AG09319 (cell line): ENCODE measurements at regions not wholly inside any gene's neighbourhood (a gene's known extent, or its start where the extent isn't known, plus 50 kb on each side); places are given as distances from the start of the nearest gene placed in this dataset.

Experiments used
- DNase-seq: peaks from one replicate; pipeline ENCODE4 v3.0.0-alpha.2; 2010; ENCODE audit warnings: low read depth; ENCODE audit errors: extremely low read depth
- TF ChIP-seq, protein P1 (sequence below): IDR thresholded peaks from 2 replicates; pipeline ENCODE4 v1.5.1; 2011; ENCODE audit warnings: low read depth, mild to moderate bottlenecking, inconsistent platforms, low read length, moderate library complexity

DNA sequence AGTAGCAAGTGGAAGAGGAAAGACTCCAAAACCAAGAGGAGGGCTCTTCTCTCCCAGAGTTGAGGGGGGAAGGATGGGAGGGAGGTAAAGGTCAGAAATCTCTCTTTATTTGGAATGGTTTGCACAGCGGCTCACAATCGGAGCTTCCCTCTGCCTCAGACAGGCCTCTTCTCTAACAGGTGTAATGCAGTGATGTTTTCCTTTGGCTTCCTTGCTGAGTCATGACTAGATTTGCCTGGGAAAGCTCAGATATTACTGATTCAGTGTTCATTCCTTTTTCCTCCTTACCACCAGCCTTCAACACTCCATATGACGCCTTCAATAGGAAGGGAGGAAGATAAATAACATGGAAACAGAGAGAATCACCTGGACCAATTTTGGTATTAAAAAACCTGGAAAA lies 136.6 kb downstream of the RNF152 start:
- TF ChIP-seq, protein P1, sequence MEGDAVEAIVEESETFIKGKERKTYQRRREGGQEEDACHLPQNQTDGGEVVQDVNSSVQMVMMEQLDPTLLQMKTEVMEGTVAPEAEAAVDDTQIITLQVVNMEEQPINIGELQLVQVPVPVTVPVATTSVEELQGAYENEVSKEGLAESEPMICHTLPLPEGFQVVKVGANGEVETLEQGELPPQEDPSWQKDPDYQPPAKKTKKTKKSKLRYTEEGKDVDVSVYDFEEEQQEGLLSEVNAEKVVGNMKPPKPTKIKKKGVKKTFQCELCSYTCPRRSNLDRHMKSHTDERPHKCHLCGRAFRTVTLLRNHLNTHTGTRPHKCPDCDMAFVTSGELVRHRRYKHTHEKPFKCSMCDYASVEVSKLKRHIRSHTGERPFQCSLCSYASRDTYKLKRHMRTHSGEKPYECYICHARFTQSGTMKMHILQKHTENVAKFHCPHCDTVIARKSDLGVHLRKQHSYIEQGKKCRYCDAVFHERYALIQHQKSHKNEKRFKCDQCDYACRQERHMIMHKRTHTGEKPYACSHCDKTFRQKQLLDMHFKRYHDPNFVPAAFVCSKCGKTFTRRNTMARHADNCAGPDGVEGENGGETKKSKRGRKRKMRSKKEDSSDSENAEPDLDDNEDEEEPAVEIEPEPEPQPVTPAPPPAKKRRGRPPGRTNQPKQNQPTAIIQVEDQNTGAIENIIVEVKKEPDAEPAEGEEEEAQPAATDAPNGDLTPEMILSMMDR: no peak
- DNase-seq: no peak

DNA sequence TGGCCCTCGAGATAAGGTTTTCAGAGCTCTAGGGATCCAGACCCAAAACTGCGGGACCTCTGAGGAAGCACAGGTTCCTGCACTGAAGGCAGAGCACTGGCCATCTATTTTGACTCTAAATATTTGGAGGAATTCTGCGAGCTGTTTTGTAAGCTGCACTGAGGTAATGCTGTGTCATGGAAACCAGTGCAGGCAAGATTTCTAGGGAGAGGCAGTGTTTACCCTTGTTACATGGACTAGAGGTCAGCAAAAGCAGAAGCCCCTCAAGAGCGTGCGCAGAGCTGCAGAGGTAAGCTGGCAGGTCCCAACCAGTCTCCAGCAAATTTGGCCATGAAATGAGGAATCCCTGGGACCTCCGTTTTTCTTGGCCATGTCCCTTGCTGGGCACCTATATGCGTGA lies 137.3 kb downstream of the RNF152 start:
- TF ChIP-seq, protein P1: no peak
- no peak for DNase-seq

DNA sequence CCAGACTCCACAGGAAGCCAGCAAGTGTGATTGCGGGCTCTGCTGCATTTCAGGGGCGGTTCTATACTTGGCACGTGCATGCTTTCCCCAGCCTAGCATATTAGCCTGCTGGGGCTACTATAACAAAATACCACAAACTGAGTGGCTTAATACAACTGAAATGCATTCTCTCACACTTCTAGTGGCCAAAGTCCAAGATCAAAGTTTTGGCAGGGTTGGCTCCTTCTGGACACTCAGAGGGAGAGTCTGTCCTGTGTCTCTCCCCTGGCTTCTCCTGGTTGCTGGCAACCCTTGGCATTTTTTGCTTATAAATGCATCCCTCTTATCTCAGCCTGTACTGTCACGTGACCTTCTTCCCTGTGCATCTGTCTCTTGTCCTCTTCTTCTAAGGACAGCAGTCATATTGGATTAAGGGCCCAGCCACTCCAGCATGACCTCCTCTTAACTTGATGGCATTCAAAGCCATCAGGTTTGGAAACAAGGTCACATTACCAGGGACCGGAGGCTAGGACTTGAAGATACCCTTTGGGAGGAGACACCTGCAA lies 138.7 kb downstream of the RNF152 start:
- TF ChIP-seq, protein P1: no peak
- no peak for DNase-seq

DNA sequence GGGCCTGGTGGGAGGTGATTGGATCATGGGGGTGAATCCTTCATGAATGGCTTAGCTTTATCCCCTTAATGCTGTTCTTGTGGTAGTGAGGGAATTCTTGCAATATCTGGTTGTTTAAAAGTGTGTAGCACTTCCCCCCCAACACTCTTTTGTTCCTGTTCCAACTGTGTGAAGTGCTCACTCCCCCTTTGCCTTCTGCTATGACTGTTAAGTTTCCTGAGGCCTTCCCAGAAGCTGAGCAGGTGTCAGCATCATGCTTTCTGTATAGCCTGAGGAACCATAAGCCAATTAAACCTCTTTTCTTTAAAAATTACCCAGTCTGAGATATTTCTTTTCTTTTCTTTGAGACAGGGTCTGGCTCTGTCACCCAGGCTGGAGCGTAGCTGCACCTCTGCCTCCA lies 139.4 kb downstream of the RNF152 start:
- TF ChIP-seq, protein P1: no peak

DNA sequence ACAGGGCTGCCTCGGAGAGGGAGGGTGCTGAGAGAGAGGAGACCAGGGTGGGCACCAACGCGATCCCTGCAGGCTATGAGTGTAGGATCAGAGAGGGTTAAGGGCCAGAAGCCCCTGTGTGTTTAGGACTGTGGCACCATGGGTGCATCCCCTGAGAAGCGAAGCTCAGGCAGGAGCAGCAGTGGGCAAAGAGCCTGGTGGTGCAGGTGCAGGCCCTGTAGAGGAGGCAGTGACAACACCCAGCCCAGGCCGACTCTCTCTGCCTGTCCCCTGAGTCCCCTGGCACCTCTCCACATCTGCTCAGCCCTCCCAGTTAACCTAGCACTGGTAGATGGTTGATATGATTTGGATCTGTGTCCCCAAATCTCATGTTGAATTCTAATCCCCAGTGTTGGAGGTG lies 139.8 kb downstream of the RNF152 start:
- DNase-seq: no peak

More for the DNA sequence above, 139.4 kb downstream of the RNF152 start:
- no peak for DNase-seq

DNA sequence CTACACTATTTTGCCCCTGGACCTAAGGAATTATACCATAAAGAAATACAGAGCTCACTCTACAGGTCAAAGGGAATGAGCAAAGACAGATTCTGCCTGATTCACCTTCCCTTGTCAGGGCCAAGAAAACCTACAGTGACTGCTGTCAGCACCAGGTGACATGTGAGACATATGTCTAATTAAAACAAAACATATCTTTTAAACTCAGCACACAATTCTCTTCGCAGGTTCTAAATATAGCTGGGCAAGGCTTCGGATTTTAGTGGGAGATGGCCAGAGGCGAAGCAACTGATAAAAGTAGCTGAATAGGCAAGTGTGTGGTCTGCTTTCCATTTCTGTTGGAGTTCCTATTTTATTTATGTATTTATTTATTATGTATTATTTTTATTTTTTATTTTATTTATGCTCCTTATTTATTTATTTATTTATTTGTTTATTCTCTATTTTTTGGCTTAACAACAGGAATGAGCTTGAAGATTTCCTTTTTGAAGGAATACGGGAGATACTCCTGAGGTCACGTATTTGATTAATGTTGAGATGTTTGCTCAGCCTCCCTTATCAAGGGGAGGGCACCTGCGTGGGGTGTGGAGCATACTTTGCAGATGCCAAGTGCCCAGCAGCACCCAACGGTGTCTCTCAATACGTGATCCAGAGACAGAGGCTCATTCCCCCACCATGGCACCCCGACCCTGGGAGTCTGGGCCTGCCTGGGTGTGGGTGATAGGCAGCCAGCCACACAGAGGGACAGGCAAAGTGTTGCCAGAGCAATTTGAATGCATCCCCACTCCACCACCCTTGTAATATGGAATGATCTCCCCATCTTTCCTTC lies 141.8 kb downstream of the RNF152 start:
- no peak for DNase-seq
- TF ChIP-seq, protein P1: no peak

More for the DNA sequence above, 139.8 kb downstream of the RNF152 start:
- TF ChIP-seq, protein P1: no peak

DNA sequence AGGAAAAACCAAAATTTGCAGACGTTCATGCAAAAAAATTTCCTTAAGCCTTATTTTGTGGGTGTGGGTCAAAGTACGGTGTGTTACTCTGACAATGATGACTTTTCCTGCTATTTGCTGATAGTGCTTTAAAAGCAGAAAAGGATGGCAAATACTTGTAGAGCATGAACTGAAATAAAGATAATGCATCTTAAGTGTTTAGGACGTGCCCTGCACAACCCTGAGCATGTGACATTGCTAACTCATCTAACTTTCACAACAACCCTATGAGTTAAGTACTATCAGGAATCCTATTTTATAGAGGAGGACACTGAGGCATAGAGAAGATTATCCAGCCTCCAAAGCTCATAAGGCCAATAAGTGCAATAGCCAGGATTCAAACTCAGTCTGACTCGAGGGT lies 143.3 kb downstream of the RNF152 start:
- DNase-seq: no peak
- TF ChIP-seq, protein P1: no peak
